ENCODE measurements at regions not wholly inside any gene's neighbourhood (a gene's known extent, or its start where the extent isn't known, plus 50 kb on each side); places are given as distances from the start of the nearest gene placed in this dataset.

DNA sequence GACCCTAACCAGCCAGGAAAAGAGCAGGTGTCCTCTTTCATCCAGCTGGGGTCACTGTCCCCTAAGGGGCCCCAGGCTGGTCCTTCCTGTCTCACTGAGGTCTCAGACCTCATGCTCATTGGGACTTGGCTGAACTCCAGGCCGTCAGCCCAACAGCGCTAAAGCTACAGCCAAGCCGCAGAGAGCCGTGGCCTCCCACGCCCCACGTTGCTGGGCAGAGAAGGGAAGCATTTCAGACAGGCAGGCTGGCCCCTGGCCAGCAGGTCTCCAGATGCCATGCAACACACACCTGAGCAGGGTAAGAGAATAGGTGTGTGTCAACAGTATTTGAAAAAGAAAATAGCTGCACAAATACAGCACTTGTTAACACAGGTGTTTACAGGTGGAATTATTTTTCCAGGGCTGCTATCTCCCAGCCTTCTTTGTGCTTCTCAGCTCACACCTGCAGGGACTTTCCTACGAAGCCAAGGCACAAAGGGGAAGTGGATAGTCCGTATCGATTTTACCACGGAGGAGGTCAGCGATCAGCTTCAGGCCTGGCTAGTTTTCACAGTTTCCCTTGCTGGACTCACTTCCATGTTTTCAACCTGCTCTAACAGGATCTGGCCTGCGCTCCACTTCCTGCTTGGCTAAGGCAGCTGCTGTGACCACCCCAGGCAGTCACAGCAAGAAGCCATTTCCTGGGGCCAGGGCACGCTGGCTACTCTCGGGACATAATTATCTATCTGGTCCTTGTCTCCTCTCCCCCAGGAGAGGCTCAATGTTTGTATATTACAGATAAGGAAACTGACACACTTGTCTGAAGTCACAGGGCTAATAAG lies 156.1 kb upstream of the ID2 start:
- peaks cover 3% of the 10 kb centered on the region for H3K9me3 Mint-ChIP-seq
- intact Hi-C loops (cut with micrococcal nuclease) = no loop called here
- H3K36me3 Mint-ChIP-seq (ENCODE audit: low read depth) = peaks cover 1% of the 10 kb centered on the region
- ChIA-PET POLR2A (no interaction called here), CTCF (no interaction called here)
- no peak overlapping the region for H3K27ac Mint-ChIP-seq
- TF ChIP-seq, protein P1, sequence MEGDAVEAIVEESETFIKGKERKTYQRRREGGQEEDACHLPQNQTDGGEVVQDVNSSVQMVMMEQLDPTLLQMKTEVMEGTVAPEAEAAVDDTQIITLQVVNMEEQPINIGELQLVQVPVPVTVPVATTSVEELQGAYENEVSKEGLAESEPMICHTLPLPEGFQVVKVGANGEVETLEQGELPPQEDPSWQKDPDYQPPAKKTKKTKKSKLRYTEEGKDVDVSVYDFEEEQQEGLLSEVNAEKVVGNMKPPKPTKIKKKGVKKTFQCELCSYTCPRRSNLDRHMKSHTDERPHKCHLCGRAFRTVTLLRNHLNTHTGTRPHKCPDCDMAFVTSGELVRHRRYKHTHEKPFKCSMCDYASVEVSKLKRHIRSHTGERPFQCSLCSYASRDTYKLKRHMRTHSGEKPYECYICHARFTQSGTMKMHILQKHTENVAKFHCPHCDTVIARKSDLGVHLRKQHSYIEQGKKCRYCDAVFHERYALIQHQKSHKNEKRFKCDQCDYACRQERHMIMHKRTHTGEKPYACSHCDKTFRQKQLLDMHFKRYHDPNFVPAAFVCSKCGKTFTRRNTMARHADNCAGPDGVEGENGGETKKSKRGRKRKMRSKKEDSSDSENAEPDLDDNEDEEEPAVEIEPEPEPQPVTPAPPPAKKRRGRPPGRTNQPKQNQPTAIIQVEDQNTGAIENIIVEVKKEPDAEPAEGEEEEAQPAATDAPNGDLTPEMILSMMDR (IDR thresholded peaks at IDR 0.05) = no peak
- peaks cover 29% of the 10 kb centered on the region for H3K4me1 Mint-ChIP-seq (ENCODE audit: low read depth)
- DNase-seq = no peak
- H3K27me3 Mint-ChIP-seq = no peaks in the 10 kb centered on the region
- no peak overlapping the region for H3K4me3 Mint-ChIP-seq
- peak; percentile 20 for ATAC-seq

DNA sequence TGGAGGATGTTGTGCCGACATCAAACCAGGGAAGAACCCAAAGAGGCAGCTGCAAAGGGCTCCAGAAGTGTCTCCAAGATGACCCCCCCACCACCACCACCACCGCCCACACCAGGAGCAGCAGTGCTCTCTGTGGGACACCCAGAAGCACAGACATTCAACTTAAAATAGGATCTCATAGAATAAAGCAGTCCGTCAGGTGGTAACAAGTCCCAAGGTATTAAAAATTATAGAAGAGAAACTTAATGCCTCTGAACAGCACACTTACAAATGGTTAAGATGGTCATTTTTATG lies 155.5 kb upstream of the ID2 start:
- no peak for DNase-seq
- CTCF ChIA-PET = no interaction called here
- no peaks in the 10 kb centered on the region for H3K27me3 Mint-ChIP-seq
- intact Hi-C loops (cut with micrococcal nuclease) = no loop called here
- peaks cover 9% of the 10 kb centered on the region for H3K9me3 Mint-ChIP-seq
- no peak overlapping the region for H3K4me3 Mint-ChIP-seq
- peaks cover 24% of the 10 kb centered on the region for H3K4me1 Mint-ChIP-seq (ENCODE audit: low read depth)
- ATAC-seq = no peak
- H3K36me3 Mint-ChIP-seq (ENCODE audit: low read depth) = peaks cover 3% of the 10 kb centered on the region
- POLR2A ChIA-PET = interaction anchor here (0.6 kb wide), 1 partner anchor 145 kb away, joined by 3 read pairs; no protein-coding TSS in a partner anchor
- TF ChIP-seq, protein P1 (IDR thresholded peaks at IDR 0.05) = no peak
- H3K27ac Mint-ChIP-seq = no peak overlapping the region

DNA sequence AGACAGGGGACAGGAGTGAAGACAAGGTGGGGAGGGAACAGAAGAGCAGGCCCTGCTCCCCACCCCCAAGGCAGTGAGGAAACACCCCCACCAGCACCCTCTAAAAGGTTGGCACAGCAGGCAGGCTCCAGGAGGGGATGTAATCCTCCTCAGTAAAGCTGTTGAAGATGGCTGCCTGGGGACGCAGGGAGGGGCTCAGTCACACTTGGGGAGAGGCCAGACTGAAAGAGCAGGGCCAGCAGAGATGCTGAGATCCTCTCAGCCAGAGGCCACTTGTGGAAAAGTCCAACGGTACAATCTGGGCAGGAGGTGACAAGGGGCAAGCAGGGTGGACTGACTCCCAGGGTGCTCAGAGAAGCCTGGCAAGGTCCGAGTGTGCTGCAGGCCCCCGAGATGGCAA lies 154.8 kb upstream of the ID2 start:
- Mint-ChIP-seq H3K4me1 (ENCODE audit: low read depth) (peaks cover 17% of the 10 kb centered on the region), H3K36me3 (ENCODE audit: low read depth) (peaks cover 2% of the 10 kb centered on the region), H3K4me3 (no peak overlapping the region), H3K27ac (no peak overlapping the region), H3K27me3 (no peaks in the 10 kb centered on the region), H3K9me3 (peaks cover 15% of the 10 kb centered on the region)
- ATAC-seq = no peak
- TF ChIP-seq, protein P1 (IDR thresholded peaks at IDR 0.05) = no peak
- intact Hi-C loops (cut with micrococcal nuclease) = no loop called here
- no peak for DNase-seq
- ChIA-PET CTCF (no interaction called here), POLR2A (interaction anchor here (0.6 to 1.0 kb wide), 3 partner anchors 11 to 146 kb away, joined by 3 read pairs; no protein-coding TSS in a partner anchor)

DNA sequence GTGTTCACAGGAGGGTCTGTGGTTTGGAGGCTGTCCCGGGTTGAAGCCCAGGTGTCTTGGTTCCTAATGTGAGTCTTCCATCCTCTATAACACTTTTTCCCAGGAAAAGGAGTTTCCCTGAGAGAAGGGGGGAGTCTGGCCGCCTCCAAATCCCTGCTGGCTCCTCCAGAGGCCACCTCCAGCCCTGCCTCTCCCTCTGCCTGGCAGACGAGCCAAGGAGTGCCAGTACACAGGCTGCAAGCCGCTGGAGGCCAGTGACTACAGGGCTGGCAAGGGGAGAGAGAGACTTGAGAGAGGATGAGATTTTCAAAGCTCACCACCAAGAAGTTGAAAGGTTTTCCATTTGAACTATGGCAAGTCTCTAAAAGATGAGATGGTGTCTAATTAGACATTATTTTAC lies 154.2 kb upstream of the ID2 start:
- H3K36me3 Mint-ChIP-seq (ENCODE audit: low read depth) = peaks cover 2% of the 10 kb centered on the region
- H3K9me3 Mint-ChIP-seq = peaks cover 17% of the 10 kb centered on the region
- POLR2A ChIA-PET = interaction anchor here (0.9 to 1.0 kb wide), 2 partner anchors 11 to 12 kb away, joined by 3 read pairs; no protein-coding TSS in a partner anchor
- H3K27ac Mint-ChIP-seq = no peak overlapping the region
- no peak for DNase-seq
- TF ChIP-seq, protein P1 (IDR thresholded peaks at IDR 0.05) = no peak
- ATAC-seq = no peak
- no peaks in the 10 kb centered on the region for H3K27me3 Mint-ChIP-seq
- H3K4me3 Mint-ChIP-seq = no peak overlapping the region
- CTCF ChIA-PET = no interaction called here
- intact Hi-C loops (cut with micrococcal nuclease) = no loop called here
- H3K4me1 Mint-ChIP-seq (ENCODE audit: low read depth) = peaks cover 11% of the 10 kb centered on the region

DNA sequence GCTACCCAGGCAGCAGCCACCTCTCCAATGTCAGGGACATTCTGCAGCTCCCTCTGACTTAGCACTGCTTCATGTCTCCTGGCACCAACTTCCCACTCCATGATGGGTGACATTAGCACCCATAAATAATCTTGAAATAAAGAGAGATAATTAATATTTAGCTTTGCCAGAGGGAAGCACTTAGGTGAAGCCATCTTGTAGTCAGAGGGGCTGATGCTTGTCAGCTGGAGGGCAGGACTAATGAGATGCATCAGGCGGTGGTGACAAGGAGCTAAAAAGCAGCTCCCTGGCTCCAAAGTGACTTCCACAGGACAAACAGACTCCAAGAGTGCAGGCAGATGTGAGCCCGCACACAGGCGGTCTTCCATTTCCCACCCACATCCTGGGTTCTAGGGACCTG lies 153.0 kb upstream of the ID2 start:
- intact Hi-C loops (cut with micrococcal nuclease) = no loop called here
- no peaks in the 10 kb centered on the region for H3K27me3 Mint-ChIP-seq
- peaks cover 20% of the 10 kb centered on the region for H3K9me3 Mint-ChIP-seq
- H3K4me1 Mint-ChIP-seq (ENCODE audit: low read depth) = peaks cover 2% of the 10 kb centered on the region
- peaks cover 2% of the 10 kb centered on the region for H3K36me3 Mint-ChIP-seq (ENCODE audit: low read depth)
- DNase-seq (no peak), ATAC-seq (no peak)
- no peak overlapping the region for H3K27ac Mint-ChIP-seq
- H3K4me3 Mint-ChIP-seq = no peak overlapping the region
- ChIA-PET CTCF (no interaction called here), POLR2A (interaction anchor here (1.1 to 2.1 kb wide), 2 partner anchors 9 to 153 kb away, joined by 4 to 5 read pairs; partner anchors contain the start of gene ID2)
- TF ChIP-seq, protein P1 (IDR thresholded peaks at IDR 0.05) = no peak
